Renal cortical epithelial cell (primary cell): ENCODE measurements at regions not wholly inside any gene's neighbourhood (a gene's known extent, or its start where the extent isn't known, plus 50 kb on each side); places are given as distances from the start of the nearest gene placed in this dataset.

Source experiments
- DNase-seq: peaks from one replicate; pipeline ENCODE4 v3.0.0-alpha.2; 2011; ENCODE audit warnings: low read depth

GRCh38 chr16:54480429-54480828 is 193.8 kb upstream of the IRX3 start:
- DNase-seq, result no peak

- no peak for DNase-seq
These were observed 193.0 kb upstream of the IRX3 start for GRCh38 chr16:54479546-54479945.

- no peak for DNase-seq
These were observed 191.1 kb upstream of the IRX3 start for GRCh38 chr16:54477714-54478113.

- no peak for DNase-seq
These were observed 188.5 kb upstream of the IRX3 start for GRCh38 chr16:54475019-54475601.

- no peak for DNase-seq
These were observed 186.8 kb upstream of the IRX3 start for GRCh38 chr16:54473226-54473993.

- no peak for DNase-seq
These were observed 180.8 kb upstream of the IRX3 start for GRCh38 chr16:54467398-54467797.

GRCh38 chr16:54466233-54466632 is 179.6 kb upstream of the IRX3 start:
- no peak for DNase-seq

- DNase-seq, result no peak
These were observed 178.5 kb upstream of the IRX3 start for GRCh38 chr16:54465063-54465462.

- no peak for DNase-seq
These were observed 176.2 kb upstream of the IRX3 start for GRCh38 chr16:54462771-54463170.

- no peak for DNase-seq
These were observed 175.6 kb upstream of the IRX3 start for GRCh38 chr16:54462151-54462651.

- no peak for DNase-seq
These were observed 173.8 kb upstream of the IRX3 start for GRCh38 chr16:54460263-54460860.

- peak; percentile 33 for DNase-seq
These were observed 173.1 kb upstream of the IRX3 start for GRCh38 chr16:54459509-54460262.

GRCh38 chr16:54458923-54459322 is 172.3 kb upstream of the IRX3 start:
- no peak for DNase-seq

GRCh38 chr16:54456291-54456690 is 169.7 kb upstream of the IRX3 start:
- no peak for DNase-seq

- DNase-seq, result no peak
These were observed 168.6 kb upstream of the IRX3 start for GRCh38 chr16:54455030-54455725.

- DNase-seq, result no peak
These were observed 168.0 kb upstream of the IRX3 start for GRCh38 chr16:54454616-54455015.

GRCh38 chr16:54453871-54454270 is 167.3 kb upstream of the IRX3 start:
- DNase-seq, result no peak

GRCh38 chr16:54447576-54448440 is 161.2 kb upstream of the IRX3 start:
- peak; percentile 91 for DNase-seq

GRCh38 chr16:54446639-54447038 is 160.1 kb upstream of the IRX3 start:
- DNase-seq, result peak; percentile 97

GRCh38 chr16:54444851-54445458 is 158.4 kb upstream of the IRX3 start:
- no peak for DNase-seq
